ENCODE measurements at regions not wholly inside any gene's neighbourhood (a gene's known extent, or its start where the extent isn't known, plus 50 kb on each side); places are given as distances from the start of the nearest gene placed in this dataset.

DNA sequence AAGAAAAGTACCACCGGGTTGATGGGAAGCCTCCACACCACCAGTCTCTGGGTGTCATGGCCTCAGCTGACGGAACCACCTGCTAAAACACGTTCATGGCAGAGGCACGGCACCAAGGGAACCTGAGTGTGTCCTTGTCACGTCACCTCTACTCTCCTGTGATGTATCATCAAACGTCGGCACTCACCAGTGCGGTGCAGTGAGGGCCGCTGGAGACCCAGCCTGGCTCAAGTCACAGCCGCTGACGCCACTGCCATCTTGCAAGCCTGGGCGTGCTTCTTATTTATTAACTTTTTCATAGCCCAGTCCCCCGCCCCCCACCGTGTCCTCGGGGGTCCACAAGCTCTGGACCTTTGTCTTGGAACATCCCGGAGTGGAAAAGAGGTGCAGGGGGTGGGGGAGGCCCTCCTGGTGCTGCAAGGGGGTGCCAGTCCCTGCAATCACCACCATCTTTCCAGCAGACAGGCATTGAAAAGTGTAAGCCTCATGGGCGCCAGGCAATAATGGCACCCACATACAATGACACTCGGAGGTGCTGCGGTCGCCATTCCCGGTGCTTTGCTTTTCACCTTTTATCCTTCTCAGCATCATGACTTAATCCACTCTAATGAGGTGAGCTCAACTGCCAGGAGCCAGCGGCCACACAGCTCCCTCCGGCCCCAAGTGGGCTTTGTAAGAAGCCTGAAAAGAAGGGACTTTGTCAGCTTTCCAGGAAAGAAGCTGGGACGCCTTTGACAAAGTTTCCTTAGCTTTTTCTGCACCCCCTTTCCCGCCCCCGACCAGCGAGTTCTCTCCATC lies 202.3 kb upstream of the IRX1 start:
- no peak for DNase-seq

GRCh38 chr5:3392306-3392939 lies 203.2 kb upstream of the IRX1 start:
- peak in 1 of 2 donors; percentile 9 for DNase-seq

GRCh38 chr5:3391210-3391609 lies 204.4 kb upstream of the IRX1 start:
- DNase-seq: no peak

DNA sequence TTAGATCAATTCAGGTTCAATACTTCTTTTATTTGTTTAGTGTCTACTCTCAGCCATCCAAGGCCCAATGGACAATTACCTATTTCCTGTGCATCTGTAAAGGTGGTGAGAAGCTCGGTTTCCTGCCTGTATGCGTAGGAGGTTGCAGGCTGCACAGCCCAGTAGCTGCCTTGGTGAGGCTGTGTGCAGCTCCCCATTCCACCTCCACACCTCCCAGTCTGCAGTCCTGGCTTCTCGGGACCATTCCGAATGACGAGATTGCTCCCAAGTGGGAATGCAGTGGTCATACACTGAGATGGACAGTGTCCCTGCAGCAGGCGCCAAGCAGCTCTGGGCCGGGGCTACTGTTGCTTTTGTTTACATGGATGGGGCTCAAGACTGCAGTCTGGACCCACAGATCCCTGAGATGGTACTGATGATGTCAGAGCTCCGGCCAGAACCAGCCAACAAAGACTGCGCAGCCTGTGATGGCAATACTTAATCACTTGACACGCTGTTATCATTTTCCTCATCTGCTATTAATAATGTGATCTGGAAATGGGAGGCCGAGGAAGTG lies 206.1 kb upstream of the IRX1 start:
- DNase-seq: no peak

DNA sequence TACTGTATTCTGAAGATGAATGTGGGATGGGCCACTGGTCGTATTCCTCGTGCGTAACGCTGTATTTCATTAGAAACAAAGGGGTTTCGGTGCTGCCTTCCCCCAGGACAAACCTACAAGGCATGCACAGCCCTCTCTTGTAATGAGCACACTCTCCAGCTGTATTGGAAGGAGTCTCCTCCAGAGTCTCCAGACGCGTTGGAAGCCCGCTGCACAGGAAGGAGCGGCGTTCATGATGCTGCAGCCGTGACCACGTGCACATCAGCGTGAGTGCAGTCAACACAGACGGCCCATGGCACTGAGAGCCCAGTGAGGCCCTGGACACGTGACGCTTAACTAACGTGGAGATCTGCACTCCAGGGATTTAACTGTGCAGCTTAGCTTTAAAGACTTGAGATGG lies 209.0 kb upstream of the IRX1 start:
- DNase-seq: no peak

DNA sequence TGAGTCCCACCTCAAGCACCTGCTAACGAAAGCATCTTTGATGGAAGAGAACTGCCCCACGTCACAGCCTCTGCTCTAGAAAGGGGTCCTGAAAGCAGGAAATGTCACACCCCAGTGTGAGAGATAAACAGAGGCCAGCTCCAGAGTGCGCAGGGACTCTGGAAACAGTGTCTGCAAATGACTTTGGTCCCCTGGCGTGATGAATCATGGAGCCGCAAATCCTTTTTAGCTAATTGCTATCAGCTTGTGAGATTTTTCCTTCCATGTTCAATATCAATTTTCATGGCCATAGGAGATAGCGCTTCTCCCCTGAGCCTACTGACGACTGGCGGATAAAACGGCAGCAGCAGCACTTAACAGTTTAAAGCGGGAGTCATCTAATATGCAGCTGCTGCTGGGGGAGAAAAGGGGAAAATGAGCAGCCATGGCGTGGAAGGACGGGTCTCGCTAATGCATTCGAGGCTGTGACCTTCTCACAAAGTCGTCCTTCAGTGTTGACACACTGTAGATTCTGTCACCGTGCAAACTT lies 209.6 kb upstream of the IRX1 start:
- DNase-seq: no peak

DNA sequence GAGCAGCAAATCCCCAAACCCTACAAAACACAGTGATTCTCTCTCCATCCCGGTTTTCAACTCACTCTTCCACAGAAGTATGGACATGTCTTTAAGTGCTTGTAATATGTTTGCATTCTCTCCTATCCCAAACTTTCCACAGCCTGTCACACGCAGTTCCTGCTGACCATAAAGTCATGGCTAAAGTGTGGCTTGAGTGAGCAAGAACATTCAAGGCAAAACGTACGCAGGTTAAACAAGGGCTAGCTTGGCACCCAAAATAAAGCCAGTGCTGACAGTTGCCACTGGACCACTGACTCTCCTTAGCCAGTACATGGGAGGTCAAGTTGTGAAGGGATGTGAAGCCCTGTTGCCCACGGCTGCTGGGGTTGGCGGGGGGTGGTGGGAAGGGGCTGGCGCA lies 211.1 kb upstream of the IRX1 start:
- no peak for DNase-seq

GRCh38 chr5:3382782-3383181 lies 212.8 kb upstream of the IRX1 start:
- DNase-seq: no peak

DNA sequence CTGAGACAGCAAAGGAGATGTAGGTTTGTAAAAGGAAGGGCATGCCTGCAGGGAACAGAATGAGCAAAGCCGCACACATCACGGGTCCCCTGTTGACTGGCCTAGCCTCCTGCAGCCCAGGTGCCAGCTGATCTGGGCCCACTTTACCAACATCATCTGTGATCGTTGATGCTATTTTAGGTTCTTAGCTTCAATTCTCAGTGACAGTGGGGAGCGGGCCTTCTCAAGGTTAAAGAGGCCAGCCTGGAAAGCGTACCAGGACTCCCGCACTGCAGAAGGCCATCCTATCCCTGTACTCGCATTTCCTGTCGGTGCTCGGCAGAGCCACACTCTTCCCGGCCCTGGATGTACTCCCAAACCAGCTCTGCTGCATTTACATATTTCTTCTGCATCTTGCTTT lies 213.5 kb upstream of the IRX1 start:
- DNase-seq: no peak

DNA sequence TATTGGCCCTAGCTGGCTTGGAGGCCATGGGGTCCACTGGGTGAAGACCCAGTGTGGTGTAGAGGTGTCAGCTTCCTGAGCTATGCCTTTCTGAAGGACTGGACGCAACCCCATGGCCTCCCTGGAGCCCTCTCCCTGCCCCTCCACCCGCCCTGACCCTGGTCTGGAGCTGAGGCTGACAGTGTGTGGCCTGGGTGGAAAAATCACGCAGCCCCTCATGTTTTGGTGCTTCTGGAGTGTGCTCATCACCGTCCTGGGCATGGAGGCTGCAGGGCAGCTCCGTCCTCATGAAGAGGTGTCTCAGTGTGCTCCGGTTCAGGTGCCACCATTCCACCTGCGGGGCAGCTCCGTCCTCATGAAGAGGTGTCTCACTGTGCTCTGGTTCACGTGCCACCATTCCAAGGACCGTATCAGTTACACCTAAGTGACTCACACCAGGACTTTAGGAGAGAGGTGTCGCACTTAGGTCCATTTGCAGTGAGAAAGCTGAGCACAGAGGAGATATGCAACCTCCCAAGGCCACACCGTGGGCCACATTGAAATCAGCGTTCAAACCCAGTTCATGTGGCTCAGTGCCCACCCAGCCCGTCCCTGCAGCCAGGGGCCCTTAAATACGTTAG lies 214.3 kb upstream of the IRX1 start:
- DNase-seq: no peak

GRCh38 chr5:3380689-3381088 lies 214.9 kb upstream of the IRX1 start:
- no peak for DNase-seq

DNA sequence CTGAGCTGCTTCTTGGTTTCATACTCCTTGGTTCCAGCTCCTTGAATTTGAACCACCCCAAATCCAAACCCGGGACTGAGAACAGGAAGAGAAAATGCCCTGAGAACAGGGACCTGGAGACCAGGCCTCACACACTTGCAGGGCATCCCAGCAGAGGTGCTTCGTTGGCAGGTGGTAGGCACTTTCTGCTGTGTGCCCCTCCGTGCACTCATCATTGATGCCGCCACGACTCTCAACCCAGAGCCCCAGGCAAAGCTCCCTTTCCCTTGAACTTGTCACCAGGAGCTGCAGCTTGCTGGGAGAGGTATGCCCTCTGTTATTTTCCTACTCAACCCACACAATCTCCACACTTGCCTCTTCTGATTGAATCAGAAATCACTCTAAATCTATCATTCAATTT lies 217.8 kb upstream of the IRX1 start:
- no peak for DNase-seq

GRCh38 chr5:3377176-3377575 lies 218.5 kb upstream of the IRX1 start:
- no peak for DNase-seq

- no peak for DNase-seq
Measured at GRCh38 chr5:3376611-3377010, 219.0 kb upstream of the IRX1 start.

DNA sequence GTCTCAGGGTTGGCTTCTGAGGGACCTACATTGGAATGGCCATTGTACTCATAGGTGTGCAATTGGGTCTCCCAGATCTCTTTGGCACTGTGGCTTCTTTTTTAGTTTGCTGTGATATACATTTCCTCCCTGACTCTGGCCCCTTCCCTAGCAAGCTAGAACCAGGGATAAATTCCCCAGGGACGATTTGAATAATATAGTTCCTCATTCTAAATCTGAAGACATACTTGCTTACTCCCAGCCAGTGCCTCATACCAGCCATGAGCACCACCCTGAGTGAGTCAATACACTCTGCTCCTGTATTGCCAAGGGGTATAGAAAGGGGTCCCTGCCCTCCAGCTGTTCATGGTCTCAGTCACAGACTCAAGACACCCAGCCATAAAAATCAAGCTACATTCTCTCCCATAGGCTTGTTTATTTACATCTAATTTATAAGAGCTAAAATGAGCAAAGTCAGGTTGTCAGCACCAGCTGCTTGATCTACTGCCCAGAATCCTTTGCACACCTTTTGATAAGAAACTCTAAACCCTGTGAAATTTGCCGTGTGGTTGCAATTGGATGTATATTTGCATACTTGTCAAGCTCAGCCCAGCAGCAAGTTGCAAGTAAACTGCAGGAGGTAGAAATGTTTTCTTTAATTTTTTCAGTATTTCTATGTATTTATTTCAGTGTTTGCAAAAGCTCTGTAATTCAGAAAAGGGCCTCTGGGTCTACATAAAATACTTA lies 219.9 kb upstream of the IRX1 start:
- DNase-seq: no peak

DNA sequence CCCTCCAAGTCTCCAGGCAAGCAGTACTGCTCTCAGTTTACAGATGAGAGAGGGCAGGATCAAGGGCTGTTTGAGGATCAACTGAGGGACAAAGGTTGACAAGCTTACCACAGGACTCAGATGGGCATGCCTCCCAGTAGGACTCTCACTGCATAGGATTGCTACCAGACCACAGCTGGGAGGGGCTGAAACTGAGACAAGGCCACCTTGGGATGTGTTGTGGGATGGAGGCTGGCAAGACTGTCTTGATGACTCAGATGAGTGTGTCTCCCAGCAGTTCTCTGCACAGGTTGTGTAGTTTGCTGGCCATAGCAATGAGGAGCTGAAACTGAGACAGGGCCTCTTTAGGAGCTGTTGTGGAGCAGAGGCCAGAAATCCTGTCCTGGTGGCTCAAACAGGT lies 222.2 kb upstream of the IRX1 start:
- DNase-seq: no peak

GRCh38 chr5:3372289-3372688 lies 223.3 kb upstream of the IRX1 start:
- DNase-seq: no peak

DNA sequence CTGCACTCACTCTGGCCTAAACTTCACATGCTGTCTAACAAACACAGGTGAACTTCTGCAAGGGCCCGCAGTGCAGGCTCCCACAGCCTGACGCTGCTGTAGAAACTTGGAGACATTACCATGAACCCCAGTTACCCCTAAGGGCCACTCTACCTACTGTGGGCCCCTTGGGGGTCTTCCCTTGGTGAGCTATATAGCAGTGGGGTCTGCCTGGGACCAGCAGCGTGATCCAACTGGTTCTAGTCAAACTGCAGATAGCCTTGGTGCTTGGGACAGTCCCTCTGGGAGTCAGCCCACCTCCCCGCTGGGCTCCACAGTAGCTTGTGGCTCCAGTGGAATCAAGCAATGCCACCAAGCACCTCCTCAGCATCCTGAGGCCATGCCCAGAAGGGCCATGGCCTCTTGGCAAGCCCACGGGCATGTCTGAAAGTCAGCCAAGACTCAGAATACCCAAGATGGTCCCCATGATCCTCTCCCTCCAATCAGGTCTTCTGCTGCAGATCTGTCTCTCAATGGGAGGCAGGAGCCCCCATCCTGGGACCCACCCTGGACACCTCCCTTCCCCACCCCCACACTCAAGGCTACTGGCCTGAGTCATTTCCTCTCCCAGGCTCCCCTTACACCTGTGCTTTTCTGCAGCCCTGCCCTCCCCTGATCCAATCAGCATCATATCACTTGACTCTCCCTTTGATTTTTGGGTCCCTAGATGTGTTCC lies 230.0 kb upstream of the IRX1 start:
- no peak for DNase-seq

GRCh38 chr5:3364941-3365340 lies 230.7 kb upstream of the IRX1 start:
- no peak for DNase-seq

DNA sequence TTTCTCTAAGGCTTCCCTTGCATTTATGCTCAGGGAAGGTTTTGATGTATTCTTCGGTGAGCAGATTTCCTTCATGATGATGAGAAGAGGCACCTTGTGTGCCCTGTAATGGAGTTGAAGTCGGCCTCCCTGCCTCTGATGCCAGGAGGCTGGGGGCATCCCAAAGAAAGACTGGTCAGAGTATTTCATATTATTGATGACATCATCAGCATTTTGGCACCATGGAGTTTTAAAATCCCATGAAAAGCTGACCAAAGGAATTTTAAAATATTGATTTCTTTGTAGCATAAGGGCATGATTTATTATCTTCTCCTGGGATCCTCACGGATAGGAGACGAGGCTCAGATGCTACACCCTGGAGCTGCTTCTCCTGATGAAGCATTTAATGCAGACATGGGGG lies 231.2 kb upstream of the IRX1 start:
- DNase-seq: no peak

GRCh38 chr5:3362606-3362910 lies 233.1 kb upstream of the IRX1 start:
- no peak for DNase-seq

DNA sequence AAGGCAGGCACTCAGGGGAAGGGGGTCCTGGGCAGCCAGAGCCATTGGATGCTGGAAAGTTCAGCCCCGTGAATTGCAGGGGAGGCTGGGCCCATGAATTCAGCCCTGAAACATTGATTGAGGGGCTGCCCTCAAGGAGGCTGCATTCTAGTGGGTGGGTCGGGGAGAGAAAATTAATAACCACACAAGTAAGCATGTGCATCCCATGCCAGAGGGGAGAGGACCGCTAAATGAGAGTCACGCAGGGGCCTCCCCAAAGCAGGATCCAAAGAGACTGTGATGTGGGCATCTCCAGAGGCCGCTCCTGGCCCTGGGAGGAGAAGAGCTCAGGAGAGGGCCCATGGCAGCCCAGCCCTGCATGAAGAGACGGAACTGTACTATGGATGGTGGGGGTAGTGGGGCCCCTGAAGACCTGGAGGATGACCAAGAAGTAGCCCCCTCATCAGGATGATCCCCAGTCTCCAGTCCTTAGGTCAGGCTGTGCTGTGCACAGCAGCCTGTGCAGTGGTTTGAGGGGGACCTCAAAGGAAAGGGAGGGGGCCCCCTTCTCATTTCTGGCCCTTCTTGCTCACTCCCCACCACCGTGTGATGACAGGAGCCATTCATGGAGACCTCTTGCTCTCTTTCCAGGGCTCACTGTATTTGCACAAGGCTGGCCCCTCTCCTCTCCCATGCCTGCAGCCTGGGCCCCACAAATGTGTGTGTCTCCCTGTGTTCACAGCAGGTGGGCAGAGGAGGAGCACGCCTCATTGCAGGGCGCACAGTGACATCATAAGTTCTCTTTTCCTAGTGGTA lies 233.6 kb upstream of the IRX1 start:
- DNase-seq: no peak

Data from activated CD4-positive, alpha-beta T cell treated with anti-CD3 and anti-CD28 coated beads for 4 hours (primary cell).